Caco-2 (cell line): ENCODE measurements at regions not wholly inside any gene's neighbourhood (a gene's known extent, or its start where the extent isn't known, plus 50 kb on each side); places are given as distances from the start of the nearest gene placed in this dataset.

Experiments
- BruUV-seq: library from RNA; stranded (reverse); fragments of 400-500 nt; replicated peaks from 2 replicates; lab custom pipeline; 2021; lab: Mats Ljungman, UMichigan
- CTCF ChIA-PET: fragments of 300-600 bp; sonication (Branson Sonifier 250); formaldehyde crosslinking; loops from one replicate; lab custom pipeline; 2022; ENCODE audit warnings: antibody characterized with exemption; lab: Charles Lee
- POLR2A ChIA-PET: fragments of 300-600 bp; sonication (Branson Sonifier 250); formaldehyde crosslinking; loops from one replicate; lab custom pipeline; 2022; ENCODE audit warnings: antibody characterized with exemption; lab: Charles Lee
- DNase-seq, 2 experiments: peaks; one replicate each; pipeline versions ENCODE4 v3.0.0 to v3.0.0-alpha.2; 2020 to 2022
- H3K27me3 ChIP-seq: replicated peaks from 2 replicates; pipeline ENCODE4 v1.6.0; 2011; ENCODE audit warnings: low read length; ENCODE audit not compliant: control insufficient read depth, insufficient read depth
- H3K36me3 ChIP-seq: 2 replicates; pipeline ENCODE4 v1.5.1; 2011; ENCODE audit warnings: low read length; ENCODE audit not compliant: control insufficient read depth, insufficient read depth
- H3K4me1 ChIP-seq: fragments of 250-450 bp; sonication (Bioruptor Pico); 2 replicates; pipeline ENCODE4 v1.5.1; 2020; ENCODE audit warnings: mild to moderate bottlenecking
- H3K4me3 ChIP-seq: 2 replicates; pipeline ENCODE4 v1.5.1; 2011; ENCODE audit warnings: low read depth, mild to moderate bottlenecking, control low read depth, low read length
- H3K9me3 ChIP-seq: fragments of 250-450 bp; sonication (Bioruptor Pico); 2 replicates; pipeline ENCODE4 v1.5.1; 2020; ENCODE audit warnings: mild to moderate bottlenecking, moderate library complexity
- H3K27ac Mint-ChIP-seq: one replicate; pipeline ENCODE4 v1.8.0; 2022; ENCODE audit warnings: mixed read lengths; ENCODE audit not compliant: unreplicated experiment
- H3K27me3 Mint-ChIP-seq: one replicate; pipeline ENCODE4 v1.8.0; 2022; ENCODE audit warnings: mixed read lengths; ENCODE audit not compliant: insufficient read depth, unreplicated experiment
- H3K36me3 Mint-ChIP-seq: one replicate; pipeline ENCODE4 v1.8.0; 2022; ENCODE audit warnings: mild to moderate bottlenecking, mixed read lengths; ENCODE audit not compliant: insufficient read depth, unreplicated experiment
- H3K4me1 Mint-ChIP-seq: one replicate; pipeline ENCODE4 v1.8.0; 2022; ENCODE audit warnings: low read depth, mixed read lengths; ENCODE audit not compliant: unreplicated experiment
- H3K4me3 Mint-ChIP-seq: one replicate; pipeline ENCODE4 v1.8.0; 2022; ENCODE audit warnings: mild to moderate bottlenecking, moderate library complexity, mixed read lengths; ENCODE audit not compliant: unreplicated experiment
- H3K9me3 Mint-ChIP-seq: one replicate; pipeline ENCODE4 v1.8.0; 2022; ENCODE audit warnings: mixed read lengths; ENCODE audit not compliant: unreplicated experiment
- intact Hi-C: fragments of 100-400 bp; cut with micrococcal nuclease; formaldehyde crosslinking; loops from one replicate; pipeline ENCODE4 v1.10.0; 2022; ENCODE audit not compliant: unreplicated experiment
- TF ChIP-seq, protein P1 (sequence below), 2 experiments: fragments of 200-600 bp in 1 of 2; IDR thresholded peaks; 1 replicate in 1 of 2; 2 replicates in 1 of 2; pipeline versions ENCODE4 v1.5.1 to v1.8.0; 2011 to 2022; ENCODE audit warnings: antibody characterized with exemption in 1 of 2, control low read depth in 1 of 2, inconsistent platforms in 1 of 2, low read depth in 1 of 2, low read length in 1 of 2, mild to moderate bottlenecking in 1 of 2, moderate library complexity in 1 of 2; ENCODE audit not compliant: insufficient read depth in 1 of 2, severe bottlenecking in 1 of 2, unreplicated experiment in 1 of 2

- intact Hi-C loops: no loop called here
- Mint-ChIP-seq H3K4me1 (no peaks in the 10 kb centered on the region), H3K27ac (no peak overlapping the region), H3K36me3 (no peaks in the 10 kb centered on the region), H3K27me3 (no peaks in the 10 kb centered on the region), H3K4me3 (no peak overlapping the region), H3K9me3 (peaks cover 9% of the 10 kb centered on the region)
- BruUV-seq: no TSS peak
- no peaks in the 10 kb centered on the region for H3K27me3 ChIP-seq
- 0 out of 2 replicates have a peak, but pooled peaks cover 3% of the 10 kb centered on the region for H3K9me3 ChIP-seq
- H3K4me3 ChIP-seq: no peak overlapping the region
- POLR2A ChIA-PET: no interaction called here
- no peak for DNase-seq
- CTCF ChIA-PET: no interaction called here
- TF ChIP-seq, protein P1, sequence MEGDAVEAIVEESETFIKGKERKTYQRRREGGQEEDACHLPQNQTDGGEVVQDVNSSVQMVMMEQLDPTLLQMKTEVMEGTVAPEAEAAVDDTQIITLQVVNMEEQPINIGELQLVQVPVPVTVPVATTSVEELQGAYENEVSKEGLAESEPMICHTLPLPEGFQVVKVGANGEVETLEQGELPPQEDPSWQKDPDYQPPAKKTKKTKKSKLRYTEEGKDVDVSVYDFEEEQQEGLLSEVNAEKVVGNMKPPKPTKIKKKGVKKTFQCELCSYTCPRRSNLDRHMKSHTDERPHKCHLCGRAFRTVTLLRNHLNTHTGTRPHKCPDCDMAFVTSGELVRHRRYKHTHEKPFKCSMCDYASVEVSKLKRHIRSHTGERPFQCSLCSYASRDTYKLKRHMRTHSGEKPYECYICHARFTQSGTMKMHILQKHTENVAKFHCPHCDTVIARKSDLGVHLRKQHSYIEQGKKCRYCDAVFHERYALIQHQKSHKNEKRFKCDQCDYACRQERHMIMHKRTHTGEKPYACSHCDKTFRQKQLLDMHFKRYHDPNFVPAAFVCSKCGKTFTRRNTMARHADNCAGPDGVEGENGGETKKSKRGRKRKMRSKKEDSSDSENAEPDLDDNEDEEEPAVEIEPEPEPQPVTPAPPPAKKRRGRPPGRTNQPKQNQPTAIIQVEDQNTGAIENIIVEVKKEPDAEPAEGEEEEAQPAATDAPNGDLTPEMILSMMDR (IDR thresholded peaks at IDR 0.05; ENCODE audit: insufficient read depth in 1 of 2, low read depth in 1 of 2, low read length in 1 of 2, severe bottlenecking in 1 of 2, unreplicated experiment in 1 of 2): no peak
- H3K36me3 ChIP-seq: no peaks in the 10 kb centered on the region
- H3K4me1 ChIP-seq: no peaks in the 10 kb centered on the region
These were observed 514.9 kb downstream of the TMA16 start for GRCh38 chr4:164009435-164009834.

- Mint-ChIP-seq H3K4me3 (no peak overlapping the region), H3K27ac (no peak overlapping the region), H3K9me3 (peaks cover 9% of the 10 kb centered on the region), H3K36me3 (no peaks in the 10 kb centered on the region), H3K4me1 (no peaks in the 10 kb centered on the region), H3K27me3 (no peaks in the 10 kb centered on the region)
- no peaks in the 10 kb centered on the region for H3K36me3 ChIP-seq
- H3K4me1 ChIP-seq: no peaks in the 10 kb centered on the region
- BruUV-seq: no TSS peak
- H3K27me3 ChIP-seq: no peaks in the 10 kb centered on the region
- intact Hi-C loops: loop anchor here (1.0 to 5.0 kb wide), 5 partner anchors 257 to 524 kb away; no protein-coding TSS in a partner anchor
- POLR2A ChIA-PET: no interaction called here
- TF ChIP-seq, protein P1 (IDR thresholded peaks at IDR 0.05; ENCODE audit: insufficient read depth in 1 of 2, low read depth in 1 of 2, low read length in 1 of 2, severe bottlenecking in 1 of 2, unreplicated experiment in 1 of 2): no peak
- CTCF ChIA-PET: interaction anchor here (1.0 kb wide), 1 partner anchor 461 kb away, joined by 3 read pairs; no protein-coding TSS in a partner anchor
- no peak overlapping the region for H3K4me3 ChIP-seq
- no peak for DNase-seq
- H3K9me3 ChIP-seq: no peaks in the 10 kb centered on the region
These were observed 517.3 kb downstream of the TMA16 start for GRCh38 chr4:164011791-164012190.

GRCh38 chr4:164012396-164013027 is 518.0 kb downstream of the TMA16 start:
- Mint-ChIP-seq H3K4me3 (no peak overlapping the region), H3K36me3 (no peaks in the 10 kb centered on the region), H3K9me3 (peaks cover 9% of the 10 kb centered on the region), H3K4me1 (no peaks in the 10 kb centered on the region), H3K27ac (no peak overlapping the region), H3K27me3 (no peaks in the 10 kb centered on the region)
- no peak overlapping the region for H3K4me3 ChIP-seq
- H3K9me3 ChIP-seq: no peaks in the 10 kb centered on the region
- intact Hi-C loops: loop anchor here (1.0 to 5.0 kb wide), 5 partner anchors 258 to 525 kb away; no protein-coding TSS in a partner anchor
- no peaks in the 10 kb centered on the region for H3K36me3 ChIP-seq
- H3K4me1 ChIP-seq: no peaks in the 10 kb centered on the region
- no peaks in the 10 kb centered on the region for H3K27me3 ChIP-seq
- TF ChIP-seq, protein P1 (IDR thresholded peaks at IDR 0.05; ENCODE audit: insufficient read depth in 1 of 2, low read depth in 1 of 2, low read length in 1 of 2, severe bottlenecking in 1 of 2, unreplicated experiment in 1 of 2): peak; percentile 56 to 77
- no TSS peak for BruUV-seq
- peak; percentile 40 to 57 for DNase-seq
- ChIA-PET CTCF (interaction anchor here (0.7 to 1.4 kb wide), 2 partner anchors 456 to 462 kb away, joined by 4 to 7 read pairs; no protein-coding TSS in a partner anchor), POLR2A (no interaction called here)
